Fibroblast of lung (primary cell): ENCODE measurements at regions not wholly inside any gene's neighbourhood (a gene's known extent, or its start where the extent isn't known, plus 50 kb on each side); places are given as distances from the start of the nearest gene placed in this dataset.

Experiments used
- DNase-seq, 2 donors: peaks; one replicate each; pipeline versions ENCODE4 v3.0.0 to v3.0.0-alpha.2; 2010; ENCODE audit warnings: low read depth in 2 of 2
- H2AFZ ChIP-seq: 2 replicates; pipeline ENCODE4 v1.5.1; 2012; ENCODE audit warnings: low read length, control low read depth, inconsistent platforms
- H3K27ac ChIP-seq: 2 replicates; pipeline ENCODE4 v1.5.1; 2011; ENCODE audit warnings: low read length, control low read depth; ENCODE audit not compliant: insufficient read depth
- H3K27me3 ChIP-seq: 2 replicates; pipeline ENCODE4 v1.5.1; 2011; ENCODE audit warnings: mild to moderate bottlenecking, low read length; ENCODE audit not compliant: control insufficient read depth, insufficient read depth
- H3K36me3 ChIP-seq: 2 replicates; pipeline ENCODE4 v1.5.1; 2011; ENCODE audit warnings: low read length; ENCODE audit not compliant: control insufficient read depth, insufficient read depth
- H3K4me1 ChIP-seq: 2 replicates; pipeline ENCODE4 v1.5.1; 2011; ENCODE audit warnings: low read length; ENCODE audit not compliant: control insufficient read depth, insufficient read depth; ENCODE audit errors: extremely low read depth
- H3K4me2 ChIP-seq: 2 replicates; pipeline ENCODE4 v1.5.1; 2011; ENCODE audit warnings: low read length, control low read depth; ENCODE audit not compliant: insufficient read depth; ENCODE audit errors: extremely low read depth
- H3K4me3 ChIP-seq, 4 experiments: fragments of 200-600 bp in 1 of 4; sonication (generic) in 1 of 4; replicated peaks in 1 of 4; 2 replicates each; pipeline ENCODE4 v1.5.1; 2011 to 2016; ENCODE audit warnings: low read length in 4 of 4, low read depth in 3 of 4, mild to moderate bottlenecking in 3 of 4, control low read depth in 2 of 4, inconsistent platforms in 1 of 4, mixed read lengths in 1 of 4; ENCODE audit not compliant: insufficient read depth in 1 of 4; ENCODE audit errors: control extremely low read depth in 1 of 4
- H3K79me2 ChIP-seq: 2 replicates; pipeline ENCODE4 v1.5.1; 2012; ENCODE audit warnings: mild to moderate bottlenecking, low read length, inconsistent platforms; ENCODE audit not compliant: control insufficient read depth, insufficient read depth
- H3K9ac ChIP-seq: 2 replicates; pipeline ENCODE4 v1.5.1; 2011; ENCODE audit warnings: mild to moderate bottlenecking, low read length, control low read depth; ENCODE audit not compliant: insufficient read depth
- H3K9me3 ChIP-seq: 2 replicates; pipeline ENCODE4 v1.5.1; 2012; ENCODE audit warnings: low read depth, low read length; ENCODE audit not compliant: control insufficient read depth, insufficient read depth
- H4K20me1 ChIP-seq: 2 replicates; pipeline ENCODE4 v1.5.1; 2011; ENCODE audit warnings: low read length; ENCODE audit not compliant: control insufficient read depth, insufficient read depth; ENCODE audit errors: extremely low read depth
- EZH2 ChIP-seq: IDR thresholded peaks from 2 replicates; pipeline ENCODE4 v1.5.1; 2012; ENCODE audit warnings: low read length, control low read depth, mild to moderate bottlenecking; ENCODE audit errors: missing control alignments
- TF ChIP-seq, protein P1 (sequence below), 2 donors: IDR thresholded peaks in 1 of 2; conservative IDR thresholded peaks in 1 of 2; 1 replicate in 1 of 2; 2 replicates in 1 of 2; pipeline ENCODE4 v1.5.1; 2011 to 2012; ENCODE audit warnings: low read length in 2 of 2, control low read depth in 1 of 2, inconsistent platforms in 1 of 2, low read depth in 1 of 2, mild to moderate bottlenecking in 1 of 2

DNA sequence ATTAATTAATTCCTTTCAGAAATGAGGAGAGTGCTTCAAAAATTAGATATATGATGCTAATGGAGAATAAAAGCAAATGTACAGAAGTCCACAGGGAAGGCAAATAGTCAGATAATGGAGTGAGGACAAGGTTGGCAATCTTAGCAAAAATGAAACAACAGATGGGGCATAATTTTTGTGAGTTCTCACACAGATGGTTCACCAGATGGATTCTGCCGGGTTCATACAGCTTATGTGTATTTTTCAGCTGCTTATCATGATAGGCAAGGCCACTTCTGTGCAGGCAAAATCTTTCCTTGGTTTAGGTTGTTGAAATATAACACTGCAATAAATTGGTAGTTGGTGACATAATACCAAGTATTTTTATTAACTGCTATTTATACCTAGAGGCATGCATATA lies 1539.0 kb upstream of the IGFBP7 start:
- Histone ChIP-seq H3K27ac (no peak overlapping the region), H3K9ac (no peak overlapping the region)
- TF ChIP-seq, protein P1, sequence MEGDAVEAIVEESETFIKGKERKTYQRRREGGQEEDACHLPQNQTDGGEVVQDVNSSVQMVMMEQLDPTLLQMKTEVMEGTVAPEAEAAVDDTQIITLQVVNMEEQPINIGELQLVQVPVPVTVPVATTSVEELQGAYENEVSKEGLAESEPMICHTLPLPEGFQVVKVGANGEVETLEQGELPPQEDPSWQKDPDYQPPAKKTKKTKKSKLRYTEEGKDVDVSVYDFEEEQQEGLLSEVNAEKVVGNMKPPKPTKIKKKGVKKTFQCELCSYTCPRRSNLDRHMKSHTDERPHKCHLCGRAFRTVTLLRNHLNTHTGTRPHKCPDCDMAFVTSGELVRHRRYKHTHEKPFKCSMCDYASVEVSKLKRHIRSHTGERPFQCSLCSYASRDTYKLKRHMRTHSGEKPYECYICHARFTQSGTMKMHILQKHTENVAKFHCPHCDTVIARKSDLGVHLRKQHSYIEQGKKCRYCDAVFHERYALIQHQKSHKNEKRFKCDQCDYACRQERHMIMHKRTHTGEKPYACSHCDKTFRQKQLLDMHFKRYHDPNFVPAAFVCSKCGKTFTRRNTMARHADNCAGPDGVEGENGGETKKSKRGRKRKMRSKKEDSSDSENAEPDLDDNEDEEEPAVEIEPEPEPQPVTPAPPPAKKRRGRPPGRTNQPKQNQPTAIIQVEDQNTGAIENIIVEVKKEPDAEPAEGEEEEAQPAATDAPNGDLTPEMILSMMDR (conservative IDR thresholded peaks at IDR 0.05 in 1 of 2, IDR thresholded peaks at IDR 0.05 in 1 of 2; ENCODE audit: low read depth in 1 of 2, low read length in 2 of 2): no peak
- no peak for TF ChIP-seq EZH2

DNA sequence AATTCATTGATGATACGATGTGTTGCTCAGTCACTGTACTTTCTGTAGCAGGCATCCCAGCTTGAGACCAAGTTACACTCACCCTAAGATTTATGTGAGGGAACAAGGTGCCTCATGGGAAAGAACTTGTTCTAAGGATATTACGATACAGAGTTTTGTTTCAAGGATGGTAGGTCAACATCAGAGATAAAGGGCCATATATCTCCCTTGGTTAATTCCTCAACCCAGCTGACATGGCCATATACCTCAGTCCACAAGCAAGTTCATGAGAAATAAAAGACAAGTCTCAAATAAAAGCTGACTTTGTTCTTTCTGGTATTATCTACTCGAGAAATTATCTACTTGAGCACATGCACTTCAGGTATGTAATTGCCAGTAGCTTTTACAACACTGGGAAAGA lies 1535.9 kb upstream of the IGFBP7 start:
- no peak overlapping the region for H3K9ac ChIP-seq
- no peak overlapping the region for H3K4me2 ChIP-seq
- H2AFZ ChIP-seq: no peak overlapping the region
- no peaks in the 10 kb centered on the region for H3K9me3 ChIP-seq
- no peaks in the 10 kb centered on the region for H3K27me3 ChIP-seq
- no peaks in the 10 kb centered on the region for H4K20me1 ChIP-seq
- H3K4me3 ChIP-seq: no peak overlapping the region
- no peaks in the 10 kb centered on the region for H3K79me2 ChIP-seq
- no peaks in the 10 kb centered on the region for H3K4me1 ChIP-seq
- H3K36me3 ChIP-seq: no peaks in the 10 kb centered on the region
- no peak for DNase-seq
- H3K27ac ChIP-seq: no peak overlapping the region
- TF ChIP-seq, protein P1 (conservative IDR thresholded peaks at IDR 0.05 in 1 of 2, IDR thresholded peaks at IDR 0.05 in 1 of 2; ENCODE audit: low read depth in 1 of 2, low read length in 2 of 2): no peak
- no peak for TF ChIP-seq EZH2

More for the DNA sequence above, 1539.0 kb upstream of the IGFBP7 start:
- H3K36me3 ChIP-seq: no peaks in the 10 kb centered on the region
- H3K27me3 ChIP-seq: no peaks in the 10 kb centered on the region
- no peak overlapping the region for H3K4me3 ChIP-seq
- H2AFZ ChIP-seq: no peak overlapping the region
- no peaks in the 10 kb centered on the region for H4K20me1 ChIP-seq
- no peaks in the 10 kb centered on the region for H3K4me1 ChIP-seq
- no peak overlapping the region for H3K4me2 ChIP-seq
- DNase-seq: no peak
- no peaks in the 10 kb centered on the region for H3K9me3 ChIP-seq
- H3K79me2 ChIP-seq: no peaks in the 10 kb centered on the region

DNA sequence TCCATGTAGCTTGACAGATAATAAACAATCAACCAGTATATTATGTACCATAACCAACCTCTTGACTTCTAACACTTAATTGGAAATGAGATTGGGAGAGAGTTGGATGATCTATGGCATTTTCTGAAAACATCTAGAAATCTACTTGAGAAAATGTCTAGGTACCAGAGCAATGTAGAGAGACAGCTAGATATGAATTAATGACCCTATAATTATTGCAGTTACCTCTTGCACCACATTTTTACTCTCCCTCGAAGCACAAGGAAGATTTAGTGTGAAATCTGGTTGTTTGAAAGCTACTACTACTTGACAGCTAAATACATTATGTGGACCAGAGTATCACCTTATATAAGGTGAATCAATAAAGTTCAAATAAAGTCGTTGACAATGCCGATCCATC lies 1534.4 kb upstream of the IGFBP7 start:
- Histone ChIP-seq H3K79me2 (no peaks in the 10 kb centered on the region), H4K20me1 (no peaks in the 10 kb centered on the region), H3K9me3 (no peaks in the 10 kb centered on the region), H3K4me3 (no peak overlapping the region), H3K9ac (no peak overlapping the region), H3K4me2 (no peak overlapping the region), H3K27ac (no peak overlapping the region), H3K4me1 (no peaks in the 10 kb centered on the region), H3K36me3 (no peaks in the 10 kb centered on the region), H2AFZ (no peak overlapping the region), H3K27me3 (no peaks in the 10 kb centered on the region)
- no peak for TF ChIP-seq EZH2
- TF ChIP-seq, protein P1 (conservative IDR thresholded peaks at IDR 0.05 in 1 of 2, IDR thresholded peaks at IDR 0.05 in 1 of 2; ENCODE audit: low read depth in 1 of 2, low read length in 2 of 2): no peak
- no peak for DNase-seq
